H1 (cell line): ENCODE measurements at regions not wholly inside any gene's neighbourhood (a gene's known extent, or its start where the extent isn't known, plus 50 kb on each side); places are given as distances from the start of the nearest gene placed in this dataset.

Source experiments
- CTCF ChIA-PET: fragments of 300-600 bp; sonication (Branson Sonifier 250); formaldehyde crosslinking; loops from one replicate; lab custom pipeline; 2021; ENCODE audit not compliant: partially characterized antibody; lab: Charles Lee
- POLR2A ChIA-PET: fragments of 300-600 bp; sonication (Branson Sonifier 250); formaldehyde crosslinking; loops from one replicate; lab custom pipeline; 2021; ENCODE audit warnings: inconsistent platforms; ENCODE audit not compliant: partially characterized antibody; lab: Charles Lee
- DNase-seq, 2 experiments: peaks; one replicate each; pipeline versions ENCODE4 v3.0.0 to v3.0.0-alpha.2; 2010 to 2022; ENCODE audit warnings: low spot score in 2 of 2, low read depth in 1 of 2, mixed read lengths in 1 of 2
- FAIRE-seq: peaks from 2 replicates; lab custom pipeline; 2011; peaks lifted over from hg19 to GRCh38; lab: Jason Lieb, UNC
- H2AFZ ChIP-seq: 2 replicates; pipeline ENCODE4 v1.8.1; 2012; ENCODE audit warnings: low read length, inconsistent platforms
- H2AK5ac ChIP-seq: 2 replicates; pipeline ENCODE4 v1.6.1; 2013; ENCODE audit warnings: low read depth, low read length
- H2BK120ac ChIP-seq: replicated peaks from 2 replicates; pipeline ENCODE3; 2013; ENCODE audit warnings: low read depth, low read length, inconsistent platforms
- H2BK12ac ChIP-seq: 2 replicates; pipeline ENCODE4 v1.6.1; 2013; ENCODE audit warnings: low read depth, low read length
- H2BK15ac ChIP-seq: 2 replicates; pipeline ENCODE4 v1.6.1; 2013; ENCODE audit warnings: low read length
- H2BK20ac ChIP-seq: 2 replicates; pipeline ENCODE4 v1.6.1; 2013; ENCODE audit warnings: low read length
- H2BK5ac ChIP-seq: 2 replicates; pipeline ENCODE4 v1.6.1; 2013; ENCODE audit warnings: low read depth, low read length
- H3K14ac ChIP-seq: 2 replicates; pipeline ENCODE4 v1.6.1; 2013; ENCODE audit warnings: inconsistent platforms; ENCODE audit not compliant: insufficient read length
- H3K18ac ChIP-seq: 2 replicates; pipeline ENCODE4 v1.6.1; 2013; ENCODE audit warnings: low read length; ENCODE audit errors: extremely low read depth
- H3K23ac ChIP-seq: 2 replicates; pipeline ENCODE4 v1.6.1; 2013; ENCODE audit warnings: inconsistent platforms; ENCODE audit not compliant: insufficient read length
- H3K23me2 ChIP-seq: 2 replicates; pipeline ENCODE4 v1.6.1; 2013; ENCODE audit warnings: low read depth, low read length
- H3K27ac ChIP-seq: 2 replicates; pipeline ENCODE4 v1.6.1; 2011; ENCODE audit warnings: low read depth, low read length, inconsistent platforms
- H3K27me3 ChIP-seq, 4 experiments: replicated peaks in 1 of 4; 1 replicate in 1 of 4; 2 replicates in 3 of 4; pipeline versions ENCODE4 v1.6.1 to v1.8.1; 2011 to 2013; ENCODE audit warnings: low read length in 3 of 4, mild to moderate bottlenecking in 3 of 4, inconsistent platforms in 2 of 4, mixed read lengths in 2 of 4, moderate library complexity in 1 of 4; ENCODE audit not compliant: control insufficient read depth in 3 of 4, insufficient read depth in 3 of 4; ENCODE audit errors: extremely low read depth in 1 of 4
- H3K36me3 ChIP-seq, 4 experiments: 2 replicates each; pipeline versions ENCODE4 v1.6.1 to v1.8.1; 2011 to 2013; ENCODE audit warnings: mild to moderate bottlenecking in 4 of 4, low read length in 3 of 4, moderate library complexity in 2 of 4, control low read depth in 1 of 4, inconsistent platforms in 1 of 4; ENCODE audit not compliant: insufficient read depth in 4 of 4, control insufficient read depth in 2 of 4
- H3K4ac ChIP-seq: replicated peaks from 2 replicates; pipeline ENCODE3; 2013; ENCODE audit warnings: low read length, low read depth, mixed read lengths, inconsistent platforms; ENCODE audit not compliant: insufficient read length
- H3K4me1 ChIP-seq, 4 experiments: replicated peaks in 1 of 4; 1 replicate in 1 of 4; 2 replicates in 3 of 4; pipeline versions ENCODE4 v1.6.1 to v1.8.1; 2011 to 2013; ENCODE audit warnings: low read length in 3 of 4, inconsistent platforms in 2 of 4, mixed read lengths in 1 of 4; ENCODE audit not compliant: insufficient read depth in 4 of 4, control insufficient read depth in 3 of 4
- H3K4me2 ChIP-seq, 2 experiments: 2 replicates each; pipeline versions ENCODE4 v1.6.1 to v1.8.1; 2011 to 2013; ENCODE audit warnings: low read depth in 2 of 2, low read length in 2 of 2, control low read depth in 1 of 2, inconsistent platforms in 1 of 2, mild to moderate bottlenecking in 1 of 2; ENCODE audit not compliant: insufficient read depth in 1 of 2
- H3K4me3 ChIP-seq, 4 experiments: fragments of 200-600, 300-600 bp in 1 of 4; sonication (generic), shearing (Covaris generic), sonication (Bioruptor Twin) in 1 of 4; 2 replicates each; pipeline versions ENCODE4 v1.5.1 to v1.8.1; 2011 to 2016; ENCODE audit warnings: low read length in 4 of 4, low read depth in 3 of 4, control low read depth in 2 of 4, inconsistent platforms in 2 of 4, mild to moderate bottlenecking in 2 of 4, mixed read lengths in 1 of 4, moderate library complexity in 1 of 4; ENCODE audit not compliant: insufficient read depth in 2 of 4; ENCODE audit errors: extremely low read depth in 1 of 4
- H3K56ac ChIP-seq: replicated peaks from 2 replicates; pipeline ENCODE3; 2013; ENCODE audit warnings: low read depth, mild to moderate bottlenecking, mixed read lengths, low read length, inconsistent platforms; ENCODE audit not compliant: insufficient read length
- H3K79me1 ChIP-seq: 2 replicates; pipeline ENCODE4 v1.6.1; 2013; ENCODE audit warnings: low read depth, low read length, control low read depth
- H3K79me2 ChIP-seq, 2 experiments: 2 replicates each; pipeline versions ENCODE4 v1.6.1 to v1.8.1; 2012 to 2013; ENCODE audit warnings: low read length in 2 of 2, mild to moderate bottlenecking in 2 of 2, inconsistent platforms in 1 of 2; ENCODE audit not compliant: insufficient read depth in 2 of 2, control insufficient read depth in 1 of 2
- H3K9ac ChIP-seq, 4 experiments: replicated peaks in 1 of 4; 1 replicate in 1 of 4; 2 replicates in 3 of 4; pipeline versions ENCODE4 v1.6.1 to v1.8.1; 2011 to 2013; ENCODE audit warnings: low read depth in 3 of 4, low read length in 3 of 4, control low read depth in 2 of 4, mild to moderate bottlenecking in 2 of 4, moderate library complexity in 2 of 4, inconsistent platforms in 1 of 4; ENCODE audit errors: extremely low read depth in 1 of 4
- H3K9me3 ChIP-seq, 2 experiments: 2 replicates each; pipeline versions ENCODE4 v1.6.1 to v1.8.1; 2012 to 2013; ENCODE audit warnings: mild to moderate bottlenecking in 2 of 2, moderate library complexity in 2 of 2, control low read depth in 1 of 2, inconsistent platforms in 1 of 2, low read depth in 1 of 2, low read length in 1 of 2, mixed read lengths in 1 of 2; ENCODE audit not compliant: insufficient read depth in 2 of 2
- H4K20me1 ChIP-seq, 2 experiments: replicated peaks in 1 of 2; 2 replicates each; pipeline versions ENCODE3 to v1.8.1; 2011 to 2013; ENCODE audit warnings: inconsistent platforms in 2 of 2, low read length in 2 of 2, mild to moderate bottlenecking in 1 of 2; ENCODE audit not compliant: insufficient read depth in 2 of 2, control insufficient read depth in 1 of 2
- H4K5ac ChIP-seq: 2 replicates; pipeline ENCODE4 v1.6.1; 2013; ENCODE audit warnings: low read length, low read depth, mixed read lengths, inconsistent platforms; ENCODE audit not compliant: insufficient read length
- H4K8ac ChIP-seq: 2 replicates; pipeline ENCODE4 v1.8.0; 2013; ENCODE audit warnings: mild to moderate bottlenecking, moderate library complexity, low read length, inconsistent platforms; ENCODE audit not compliant: insufficient read depth; ENCODE audit errors: extremely low read depth
- H4K91ac ChIP-seq: replicated peaks from 2 replicates; pipeline ENCODE3; 2013; ENCODE audit warnings: low read length, mixed read lengths, inconsistent platforms; ENCODE audit not compliant: insufficient read length
- HDAC2 ChIP-seq, 2 experiments: fragments of 300-600 bp in 1 of 2; sonication (generic) in 1 of 2; IDR thresholded peaks; 2 replicates each; pipeline ENCODE4 v1.6.1; 2011 to 2012; ENCODE audit warnings: low read depth in 2 of 2, low read length in 2 of 2, mild to moderate bottlenecking in 2 of 2, moderate library complexity in 2 of 2, borderline replicate concordance in 1 of 2, inconsistent platforms in 1 of 2
- RBBP5 ChIP-seq: IDR thresholded peaks from 2 replicates; pipeline ENCODE4 v1.7.1; 2012; ENCODE audit warnings: low read depth, mild to moderate bottlenecking, inconsistent platforms, low read length, moderate library complexity, borderline replicate concordance

DNA sequence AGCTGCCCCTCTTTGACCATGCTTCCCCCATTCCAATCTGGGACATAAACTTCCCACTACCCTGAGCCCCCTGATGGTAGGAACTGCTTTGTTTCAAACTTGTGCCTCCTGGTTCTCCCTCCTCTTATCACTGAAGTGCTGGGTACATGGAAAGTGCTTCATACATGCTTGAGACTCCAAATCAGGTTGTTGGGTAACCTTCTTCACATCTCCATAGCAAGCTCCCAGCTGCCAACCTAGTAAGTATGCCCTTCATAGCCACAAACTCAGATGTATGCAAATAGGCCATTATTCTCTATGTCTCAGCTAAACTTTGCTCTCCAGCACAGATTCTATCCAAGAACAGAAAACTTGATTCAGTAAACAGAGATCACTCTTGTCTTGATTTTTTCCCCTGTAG lies 310.6 kb upstream of the IRX3 start:
- POLR2A ChIA-PET = no interaction called here
- no peak for TF ChIP-seq RBBP5
- no peak for TF ChIP-seq HDAC2 (IDR thresholded peaks at IDR 0.05; ENCODE audit: borderline replicate concordance in 1 of 2, low read depth in 2 of 2, low read length in 2 of 2)

More for the DNA sequence above, 310.6 kb upstream of the IRX3 start:
- H2AK5ac ChIP-seq = no peak overlapping the region
- H2BK12ac ChIP-seq = no peak overlapping the region
- DNase-seq = no peak
- no peak overlapping the region for H3K27ac ChIP-seq
- H3K56ac ChIP-seq = no peak overlapping the region
- H3K9ac ChIP-seq = no peak overlapping the region
- no peak overlapping the region for H3K18ac ChIP-seq
- H3K14ac ChIP-seq = no peak overlapping the region
- H3K23me2 ChIP-seq = no peaks in the 10 kb centered on the region
- peaks cover 2 to 20% (median 9%) of the 10 kb centered on the region in 4 experiments; a peak in 5 of 7 replicates for H3K27me3 ChIP-seq
- H2BK120ac ChIP-seq = no peak overlapping the region
- H3K79me2 ChIP-seq = no peaks in the 10 kb centered on the region
- CTCF ChIA-PET = interaction anchor here (1.3 kb wide), 1 partner anchor 12 kb away, joined by 3 read pairs; no protein-coding TSS in a partner anchor
- no peaks in the 10 kb centered on the region for H3K79me1 ChIP-seq
- no peak for FAIRE-seq
- no peak overlapping the region for H2BK20ac ChIP-seq
- no peaks in the 10 kb centered on the region for H3K36me3 ChIP-seq
- no peak overlapping the region for H2BK15ac ChIP-seq
- H2AFZ ChIP-seq = no peak overlapping the region
- H3K4me2 ChIP-seq = no peak overlapping the region
- H3K4me1 ChIP-seq = peaks cover 2 to 14% (median 10%) of the 10 kb centered on the region in 4 experiments; a peak in 3 of 7 replicates
- H3K4me3 ChIP-seq = no peak overlapping the region
- no peak overlapping the region for H4K5ac ChIP-seq
- no peaks in the 10 kb centered on the region for H4K20me1 ChIP-seq
- H4K91ac ChIP-seq = no peak overlapping the region
- H2BK5ac ChIP-seq = no peak overlapping the region
- H3K9me3 ChIP-seq = peaks cover 0 to 3% of the 10 kb centered on the region in 2 experiments; a peak in 1 of 4 replicates
- no peak overlapping the region for H4K8ac ChIP-seq
- H3K23ac ChIP-seq = no peak overlapping the region
- no peak overlapping the region for H3K4ac ChIP-seq
